OCI-LY3 (cell line): ENCODE measurements at regions not wholly inside any gene's neighbourhood (a gene's known extent, or its start where the extent isn't known, plus 50 kb on each side); places are given as distances from the start of the nearest gene placed in this dataset.

Experiments used
- H2AFZ ChIP-seq: fragments of 200-600, 300-600 bp; shearing (Covaris generic); 2 replicates; pipeline ENCODE4 v1.6.0; 2014; ENCODE audit warnings: antibody characterized with exemption, low read depth, low read length
- H3K27ac ChIP-seq: fragments of 200-600, 300-600 bp; sonication (generic); 2 replicates; pipeline ENCODE4 v1.5.1; 2014; ENCODE audit warnings: mild to moderate bottlenecking, low read length, moderate library complexity, mixed read lengths
- H3K27me3 ChIP-seq: fragments of 200-600, 300-600 bp; sonication (generic); 2 replicates; pipeline ENCODE4 v1.6.1; 2014; ENCODE audit warnings: low read depth, low read length, mixed read lengths
- H3K36me3 ChIP-seq: fragments of 200-600, 300-600 bp; sonication (generic); replicated peaks from 2 replicates; pipeline ENCODE3; 2014; ENCODE audit warnings: low read depth, low read length, mixed read lengths
- H3K4me1 ChIP-seq: fragments of 300-600, 200-600 bp; sonication (generic); 2 replicates; pipeline ENCODE4 v1.6.1; 2014; ENCODE audit warnings: low read length, mixed read lengths
- H3K4me2 ChIP-seq: fragments of 200-600, 300-600 bp; sonication (generic); 2 replicates; pipeline ENCODE4 v1.6.1; 2014; ENCODE audit warnings: low read length, mixed read lengths
- H3K4me3 ChIP-seq: fragments of 300-600, 200-600 bp; sonication (generic); 2 replicates; pipeline ENCODE4 v1.5.1; 2014; ENCODE audit warnings: antibody characterized with exemption, mild to moderate bottlenecking, low read length, moderate library complexity
- H3K79me2 ChIP-seq: fragments of 300-600, 200-600 bp; shearing (Covaris generic); 2 replicates; pipeline ENCODE4 v1.6.1; 2014; ENCODE audit warnings: mild to moderate bottlenecking, low read length, mixed read lengths
- H3K9ac ChIP-seq: fragments of 300-600, 200-600 bp; shearing (Covaris generic); 2 replicates; pipeline ENCODE4 v1.6.0; 2014; ENCODE audit warnings: mild to moderate bottlenecking, low read length, moderate library complexity
- H3K9me3 ChIP-seq: fragments of 200-600, 300-600 bp; shearing (Covaris generic); 2 replicates; pipeline ENCODE4 v1.6.1; 2014; ENCODE audit warnings: low read length, mixed read lengths; ENCODE audit not compliant: insufficient read depth
- H4K20me1 ChIP-seq: fragments of 200-600, 300-600 bp; sonication (generic); 2 replicates; pipeline ENCODE4 v1.6.1; 2016; ENCODE audit warnings: low read length, mixed read lengths; ENCODE audit not compliant: insufficient read depth
- EZH2phosphoT487 ChIP-seq: fragments of 200-600 bp; shearing (Covaris generic); IDR thresholded peaks from 2 replicates; pipeline ENCODE4 v1.6.1; 2018; ENCODE audit warnings: antibody characterized with exemption, mixed run types, low read depth
- TF ChIP-seq, protein P1 (sequence below): fragments of 200-600, 300-600 bp; sonication (generic); IDR thresholded peaks from 2 replicates; pipeline ENCODE4 v1.5.1; 2014; ENCODE audit warnings: antibody characterized with exemption, low read length, low read depth

DNA sequence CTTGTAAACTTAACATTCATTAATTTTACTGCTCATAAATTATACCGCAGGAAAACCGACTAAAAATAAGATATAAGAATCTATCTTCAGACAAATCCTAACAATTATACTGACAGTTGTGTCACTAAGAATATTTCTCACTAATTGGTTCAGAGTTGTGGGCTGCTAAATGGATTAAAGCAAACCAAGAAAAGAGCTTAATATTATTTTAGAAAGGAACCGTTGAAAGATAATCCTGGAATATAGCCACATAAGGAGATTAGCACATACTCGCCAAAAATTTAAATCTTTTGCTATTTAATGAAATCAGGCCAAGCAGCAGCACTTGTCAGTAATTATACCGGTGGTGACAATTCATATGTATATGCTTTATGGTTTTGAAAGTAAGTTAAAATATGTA is 132.8 kb downstream of the SLIT2 start:
- Histone ChIP-seq H3K9me3 (no peaks in the 10 kb centered on the region), H4K20me1 (no peaks in the 10 kb centered on the region), H2AFZ (no peak overlapping the region), H3K4me2 (no peak overlapping the region), H3K27ac (no peak overlapping the region), H3K9ac (no peak overlapping the region), H3K4me3 (no peak overlapping the region), H3K4me1 (no peaks in the 10 kb centered on the region), H3K79me2 (no peaks in the 10 kb centered on the region), H3K36me3 (no peaks in the 10 kb centered on the region), H3K27me3 (no peaks in the 10 kb centered on the region)
- TF ChIP-seq, protein P1, sequence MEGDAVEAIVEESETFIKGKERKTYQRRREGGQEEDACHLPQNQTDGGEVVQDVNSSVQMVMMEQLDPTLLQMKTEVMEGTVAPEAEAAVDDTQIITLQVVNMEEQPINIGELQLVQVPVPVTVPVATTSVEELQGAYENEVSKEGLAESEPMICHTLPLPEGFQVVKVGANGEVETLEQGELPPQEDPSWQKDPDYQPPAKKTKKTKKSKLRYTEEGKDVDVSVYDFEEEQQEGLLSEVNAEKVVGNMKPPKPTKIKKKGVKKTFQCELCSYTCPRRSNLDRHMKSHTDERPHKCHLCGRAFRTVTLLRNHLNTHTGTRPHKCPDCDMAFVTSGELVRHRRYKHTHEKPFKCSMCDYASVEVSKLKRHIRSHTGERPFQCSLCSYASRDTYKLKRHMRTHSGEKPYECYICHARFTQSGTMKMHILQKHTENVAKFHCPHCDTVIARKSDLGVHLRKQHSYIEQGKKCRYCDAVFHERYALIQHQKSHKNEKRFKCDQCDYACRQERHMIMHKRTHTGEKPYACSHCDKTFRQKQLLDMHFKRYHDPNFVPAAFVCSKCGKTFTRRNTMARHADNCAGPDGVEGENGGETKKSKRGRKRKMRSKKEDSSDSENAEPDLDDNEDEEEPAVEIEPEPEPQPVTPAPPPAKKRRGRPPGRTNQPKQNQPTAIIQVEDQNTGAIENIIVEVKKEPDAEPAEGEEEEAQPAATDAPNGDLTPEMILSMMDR: no peak

DNA sequence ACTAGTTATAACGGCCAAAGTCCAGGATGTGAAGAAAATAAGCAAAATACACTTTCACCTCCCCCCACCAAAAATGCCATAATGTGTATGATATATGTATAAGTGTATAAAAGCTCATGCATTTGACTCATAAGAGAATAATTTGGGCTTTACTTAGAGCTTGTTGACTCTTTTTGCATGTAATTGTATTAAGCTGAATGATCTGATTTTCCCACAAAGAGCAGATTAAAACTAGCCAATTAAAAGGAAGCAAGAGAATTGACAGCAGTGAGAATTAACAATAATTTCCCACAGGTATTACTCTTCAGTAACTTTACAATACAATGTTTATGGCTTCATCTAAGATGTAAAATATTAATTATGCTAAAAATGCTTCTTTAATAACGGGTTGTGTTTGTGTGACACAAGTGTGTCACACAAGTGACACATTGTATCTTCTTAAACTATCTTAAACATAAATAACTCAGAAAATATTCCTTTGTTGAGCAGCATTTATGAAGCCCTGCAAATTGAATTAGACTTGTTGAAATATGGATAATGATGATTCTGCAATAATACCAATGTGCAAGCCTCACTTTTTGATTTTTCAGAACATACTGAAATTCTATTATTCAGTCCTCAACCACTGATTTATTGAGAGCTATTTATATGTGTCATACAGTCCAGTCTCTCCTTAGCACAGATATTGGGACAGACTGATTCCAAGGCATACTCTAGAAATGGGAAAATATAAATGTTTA is 134.5 kb downstream of the SLIT2 start:
- Histone ChIP-seq H3K79me2 (no peaks in the 10 kb centered on the region), H3K9ac (no peak overlapping the region), H3K36me3 (no peaks in the 10 kb centered on the region), H3K9me3 (no peaks in the 10 kb centered on the region), H3K27me3 (no peaks in the 10 kb centered on the region), H3K27ac (no peak overlapping the region), H4K20me1 (no peaks in the 10 kb centered on the region), H2AFZ (no peak overlapping the region), H3K4me3 (no peak overlapping the region), H3K4me2 (no peak overlapping the region), H3K4me1 (no peaks in the 10 kb centered on the region)
- no peak for TF ChIP-seq EZH2phosphoT487
- TF ChIP-seq, protein P1: no peak

DNA sequence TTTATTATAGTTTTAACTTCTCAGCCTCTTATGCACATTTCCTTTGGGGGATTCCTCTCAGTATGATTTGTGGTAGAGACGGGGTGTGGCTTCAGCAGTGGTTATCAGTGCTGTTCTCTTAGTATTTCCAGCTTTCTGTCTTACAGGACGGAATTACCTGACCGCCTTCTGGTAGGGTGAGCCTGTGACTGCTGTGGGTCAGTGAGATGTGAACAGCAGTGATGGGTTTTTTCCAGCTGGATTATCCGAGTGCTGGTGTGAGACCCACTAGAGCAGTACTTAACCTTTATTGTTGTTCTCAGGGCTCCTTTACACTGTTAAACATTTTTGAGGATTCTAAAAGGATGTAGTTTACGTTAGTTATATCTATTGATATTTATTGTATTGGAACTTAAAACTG is 135.2 kb downstream of the SLIT2 start:
- no peaks in the 10 kb centered on the region for H3K79me2 ChIP-seq

DNA sequence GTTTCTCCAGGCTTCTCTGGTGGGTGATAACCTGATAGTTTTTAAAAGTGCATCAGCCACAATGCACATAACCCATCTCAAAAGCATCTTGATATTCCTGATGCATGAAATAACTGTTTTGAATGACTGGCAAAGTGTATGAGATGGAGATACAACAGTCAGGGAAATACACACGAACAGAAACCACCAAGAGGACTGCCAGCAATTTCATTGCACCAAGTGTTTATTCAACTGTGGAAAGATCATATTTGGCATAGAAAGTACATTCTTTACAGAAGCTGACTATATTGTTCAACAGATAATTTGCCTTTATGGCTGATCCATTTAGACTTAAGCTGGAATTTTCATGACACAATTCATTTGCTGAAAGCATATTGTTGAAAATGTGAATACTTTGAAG is 139.5 kb downstream of the SLIT2 start:
- H3K4me1 ChIP-seq: no peaks in the 10 kb centered on the region
- TF ChIP-seq EZH2phosphoT487: no peak
- TF ChIP-seq, protein P1: no peak

More for the DNA sequence above, 135.2 kb downstream of the SLIT2 start:
- no peak overlapping the region for H3K4me3 ChIP-seq
- TF ChIP-seq, protein P1: no peak
- TF ChIP-seq EZH2phosphoT487: no peak
- no peak overlapping the region for H3K27ac ChIP-seq
- no peaks in the 10 kb centered on the region for H3K9me3 ChIP-seq
- H3K36me3 ChIP-seq: no peaks in the 10 kb centered on the region
- H3K9ac ChIP-seq: no peak overlapping the region
- no peaks in the 10 kb centered on the region for H4K20me1 ChIP-seq
- H3K27me3 ChIP-seq: no peaks in the 10 kb centered on the region
- no peak overlapping the region for H2AFZ ChIP-seq
- H3K4me1 ChIP-seq: no peaks in the 10 kb centered on the region
- no peak overlapping the region for H3K4me2 ChIP-seq

More for the DNA sequence above, 139.5 kb downstream of the SLIT2 start:
- Histone ChIP-seq H3K9ac (no peak overlapping the region), H3K27ac (no peak overlapping the region), H3K9me3 (no peaks in the 10 kb centered on the region), H3K79me2 (no peaks in the 10 kb centered on the region), H3K27me3 (no peaks in the 10 kb centered on the region), H3K4me2 (no peak overlapping the region), H2AFZ (no peak overlapping the region), H3K36me3 (no peaks in the 10 kb centered on the region), H4K20me1 (no peaks in the 10 kb centered on the region), H3K4me3 (no peak overlapping the region)
